Fibroblast of skin of right biceps (primary cell): ENCODE measurements at regions not wholly inside any gene's neighbourhood (a gene's known extent, or its start where the extent isn't known, plus 50 kb on each side); places are given as distances from the start of the nearest gene placed in this dataset.

Experiments used
- DNase-seq: peaks from one replicate; pipeline ENCODE4 v3.0.0-alpha.2; 2013

- DNase-seq, result no peak
These were observed 372.5 kb upstream of the KLHL29 start for GRCh38 chr2:23012499-23012898.

GRCh38 chr2:23015651-23016200, 369.3 kb upstream of the KLHL29 start:
- no peak for DNase-seq

- DNase-seq, result no peak
These were observed 365.5 kb upstream of the KLHL29 start for GRCh38 chr2:23019476-23019875.

- no peak for DNase-seq
These were observed 364.3 kb upstream of the KLHL29 start for GRCh38 chr2:23020659-23021058.

- no peak for DNase-seq
These were observed 363.5 kb upstream of the KLHL29 start for GRCh38 chr2:23021311-23022120.

- no peak for DNase-seq
These were observed 361.3 kb upstream of the KLHL29 start for GRCh38 chr2:23023722-23024121.

GRCh38 chr2:23026671-23027070, 358.3 kb upstream of the KLHL29 start:
- DNase-seq, result no peak

- DNase-seq, result no peak
These were observed 357.6 kb upstream of the KLHL29 start for GRCh38 chr2:23027396-23027795.

GRCh38 chr2:23028106-23028505, 356.9 kb upstream of the KLHL29 start:
- DNase-seq, result no peak

GRCh38 chr2:23029111-23029510, 355.9 kb upstream of the KLHL29 start:
- no peak for DNase-seq

- no peak for DNase-seq
These were observed 355.0 kb upstream of the KLHL29 start for GRCh38 chr2:23029951-23030350.

- no peak for DNase-seq
These were observed 350.0 kb upstream of the KLHL29 start for GRCh38 chr2:23034996-23035395.

- DNase-seq, result no peak
These were observed 348.4 kb upstream of the KLHL29 start for GRCh38 chr2:23036629-23037028.

GRCh38 chr2:23037596-23037995, 347.4 kb upstream of the KLHL29 start:
- no peak for DNase-seq

- no peak for DNase-seq
These were observed 343.5 kb upstream of the KLHL29 start for GRCh38 chr2:23041443-23041842.

- peak; percentile 63 for DNase-seq
These were observed 342.6 kb upstream of the KLHL29 start for GRCh38 chr2:23042216-23042906.

GRCh38 chr2:23050388-23050787, 334.6 kb upstream of the KLHL29 start:
- no peak for DNase-seq

- DNase-seq, result peak; percentile 1
These were observed 331.4 kb upstream of the KLHL29 start for GRCh38 chr2:23053601-23054000.

- DNase-seq, result no peak
These were observed 329.7 kb upstream of the KLHL29 start for GRCh38 chr2:23055251-23055650.

GRCh38 chr2:23056846-23057245, 328.1 kb upstream of the KLHL29 start:
- DNase-seq, result peak; percentile 39

- DNase-seq, result no peak
These were observed 326.5 kb upstream of the KLHL29 start for GRCh38 chr2:23058435-23058834.

- DNase-seq, result no peak
These were observed 319.8 kb upstream of the KLHL29 start for GRCh38 chr2:23065210-23065609.

- no peak for DNase-seq
These were observed 319.0 kb upstream of the KLHL29 start for GRCh38 chr2:23065936-23066335.

- DNase-seq, result no peak
These were observed 318.3 kb upstream of the KLHL29 start for GRCh38 chr2:23066686-23067085.
